HG03159 (cell line): ENCODE measurements at regions not wholly inside any gene's neighbourhood (a gene's known extent, or its start where the extent isn't known, plus 50 kb on each side); places are given as distances from the start of the nearest gene placed in this dataset.

Experiments used
- ATAC-seq: cut with Tn5 transposase; IDR thresholded peaks from one replicate; pipeline ENCODE4 v1.9.1; 2021; ENCODE audit warnings: mild to moderate bottlenecking, moderate library complexity; ENCODE audit not compliant: unreplicated experiment

DNA sequence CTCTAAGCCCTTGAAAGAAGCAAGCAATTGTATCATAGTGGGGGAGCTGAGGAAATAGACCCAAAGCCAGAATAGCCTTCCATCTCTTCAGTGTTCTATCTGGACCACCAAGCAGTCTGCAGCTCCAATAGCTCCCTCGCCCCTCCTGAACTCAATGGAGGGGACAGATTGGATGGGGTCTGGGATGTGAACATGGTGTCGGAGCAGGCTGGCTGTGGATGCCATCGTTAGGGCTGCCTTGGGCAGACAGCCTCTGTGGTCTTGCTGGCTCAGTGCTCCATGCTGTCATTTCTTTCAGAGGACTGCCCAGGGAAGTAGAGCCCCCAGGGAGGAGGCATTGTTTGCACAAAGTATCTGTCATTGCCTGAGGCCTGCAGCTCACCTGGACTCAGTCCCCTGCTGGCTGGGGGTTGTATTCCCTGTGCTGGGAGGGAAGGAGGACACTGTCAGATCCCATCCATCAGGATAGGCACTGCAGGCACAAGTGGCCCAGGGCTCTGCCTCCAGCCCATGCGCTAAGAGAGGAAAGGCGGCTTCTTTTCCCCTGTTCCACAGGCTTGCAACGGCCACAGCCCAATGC is 537.7 kb downstream of the BUD13 start:
- no peak for ATAC-seq

DNA sequence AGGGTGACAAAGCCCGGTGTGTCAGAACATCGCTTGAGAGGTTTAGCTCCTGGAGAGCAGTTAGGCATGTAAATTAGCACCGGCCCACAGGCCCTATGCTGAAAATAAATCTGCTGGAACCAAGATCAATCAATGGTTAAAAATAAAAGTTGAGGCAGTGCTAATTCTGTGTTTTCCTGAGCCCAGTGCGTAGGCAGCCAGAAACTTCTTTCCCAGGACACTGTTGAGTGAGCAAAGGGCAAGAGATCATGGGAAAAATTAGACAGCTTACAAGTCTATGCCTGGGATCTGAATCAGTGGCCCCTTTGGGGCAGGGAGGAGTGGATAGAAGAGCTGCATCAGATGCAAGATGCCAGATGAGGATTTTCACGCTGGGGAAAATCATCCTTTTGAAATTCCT is 539.2 kb downstream of the BUD13 start:
- ATAC-seq: no peak

- ATAC-seq: no peak
Observed at GRCh38 chr11:116232364-116232828, 540.4 kb downstream of the BUD13 start.

GRCh38 chr11:116231543-116231942 is 541.2 kb downstream of the BUD13 start:
- ATAC-seq: no peak

DNA sequence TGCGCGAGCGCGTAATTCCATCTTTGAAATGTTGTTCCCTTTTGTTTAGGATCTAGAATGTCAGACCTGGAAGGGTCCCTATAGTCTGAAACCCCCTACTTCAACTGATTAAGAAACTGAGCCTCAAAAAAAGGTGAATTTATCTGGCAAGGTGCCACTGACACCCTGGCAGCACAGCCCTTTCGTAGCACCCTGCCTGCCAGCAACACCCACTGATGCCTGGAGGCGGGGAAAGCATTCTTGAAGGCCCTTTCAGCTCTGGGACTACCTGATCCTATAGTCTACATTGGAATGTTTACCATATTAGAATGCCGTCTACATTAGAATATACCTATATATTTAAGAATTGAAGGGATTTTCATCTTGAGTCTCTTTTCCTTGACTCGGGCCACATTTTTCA is 542.3 kb downstream of the BUD13 start:
- no peak for ATAC-seq

DNA sequence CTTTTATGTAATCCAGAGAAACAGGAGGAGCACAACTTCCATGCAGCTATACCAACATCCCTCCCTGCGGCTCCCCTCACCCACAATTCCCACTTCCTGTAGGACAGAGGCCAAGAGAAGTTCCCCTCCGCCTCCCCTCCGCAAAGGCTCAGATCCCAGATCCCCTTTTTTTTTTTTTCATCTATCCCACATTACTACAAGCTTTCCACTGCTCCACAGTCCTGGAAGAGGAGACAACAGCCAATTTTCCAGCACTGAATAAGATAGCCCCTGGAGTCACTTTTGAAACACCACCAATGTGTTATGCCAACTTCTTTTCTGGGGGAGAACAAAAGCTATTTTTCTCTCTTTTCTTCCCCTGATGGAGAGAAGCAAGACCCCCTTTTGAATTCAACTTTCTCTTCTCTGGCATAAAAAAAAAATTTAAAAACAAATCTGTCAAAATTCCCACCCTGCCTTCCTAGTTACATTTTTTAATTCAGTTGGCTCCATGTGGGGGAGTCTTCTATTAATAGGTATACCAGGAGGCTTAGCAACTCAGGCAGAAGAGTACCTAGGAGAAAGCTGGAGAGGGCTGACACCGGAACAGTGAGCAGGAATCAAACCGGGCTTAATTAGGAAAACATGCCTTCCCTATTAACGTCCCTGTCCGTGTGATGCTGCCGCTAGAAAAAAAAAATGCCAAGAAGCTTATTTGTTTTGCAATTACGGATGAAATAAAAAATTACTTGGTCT is 543.4 kb downstream of the BUD13 start:
- ATAC-seq: no peak

DNA sequence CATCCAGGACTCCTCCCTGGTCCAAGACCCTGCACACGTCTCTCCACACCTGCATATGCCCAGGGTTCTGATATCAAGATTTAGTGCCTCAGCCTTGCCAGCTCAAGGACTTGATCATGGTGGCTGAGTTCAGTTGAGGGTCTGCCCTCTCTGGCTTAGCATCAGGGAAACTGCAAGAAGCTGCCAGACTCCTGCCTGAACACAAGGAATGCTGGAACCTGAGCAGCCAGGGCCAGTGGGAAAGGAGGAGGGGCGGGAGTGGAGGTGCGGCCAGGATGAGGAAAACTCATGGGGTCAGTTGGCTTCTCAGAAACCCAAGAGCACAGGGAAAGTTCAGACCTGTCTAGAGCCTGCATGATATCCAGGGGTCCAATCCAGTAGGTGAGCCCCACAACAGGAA is 546.1 kb downstream of the BUD13 start:
- ATAC-seq: no peak

DNA sequence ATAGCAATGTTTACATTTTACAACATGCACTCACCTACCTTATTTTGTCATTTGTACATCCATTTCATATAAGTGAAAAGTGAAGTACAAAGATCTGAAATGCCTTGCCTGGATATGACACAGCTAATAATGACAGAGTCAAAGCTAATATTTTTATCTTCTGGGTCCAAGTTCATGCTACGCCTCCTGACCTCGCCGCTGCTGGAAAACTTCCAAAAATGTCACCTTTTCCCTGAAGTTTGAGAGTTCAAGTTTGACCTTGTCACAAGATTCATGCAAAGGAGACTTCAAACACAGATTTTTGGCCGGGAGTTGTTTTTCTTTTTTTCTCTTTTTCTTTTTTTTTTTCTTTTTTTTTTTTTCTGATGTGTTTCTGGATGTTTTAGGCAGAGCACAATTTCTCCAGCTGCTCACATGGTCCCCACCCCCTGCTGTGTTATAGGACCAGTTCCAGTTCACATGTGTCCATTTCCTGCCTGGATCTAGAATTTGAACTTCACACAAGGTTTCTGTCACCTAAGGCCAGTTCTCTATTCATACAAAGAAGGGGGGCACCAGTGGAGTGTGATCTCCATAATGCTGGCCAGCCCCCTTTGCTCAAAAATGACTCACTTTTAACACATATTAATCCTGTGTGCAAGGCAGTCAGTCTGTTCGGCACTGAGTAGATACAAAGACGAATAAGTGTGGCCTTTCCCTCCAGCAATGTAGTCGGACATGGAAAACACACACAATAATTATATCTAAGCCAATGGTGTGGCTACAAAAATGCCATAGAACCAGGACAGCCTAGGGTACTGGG is 546.8 kb downstream of the BUD13 start:
- no peak for ATAC-seq

GRCh38 chr11:116225236-116225635 is 547.6 kb downstream of the BUD13 start:
- no peak for ATAC-seq

DNA sequence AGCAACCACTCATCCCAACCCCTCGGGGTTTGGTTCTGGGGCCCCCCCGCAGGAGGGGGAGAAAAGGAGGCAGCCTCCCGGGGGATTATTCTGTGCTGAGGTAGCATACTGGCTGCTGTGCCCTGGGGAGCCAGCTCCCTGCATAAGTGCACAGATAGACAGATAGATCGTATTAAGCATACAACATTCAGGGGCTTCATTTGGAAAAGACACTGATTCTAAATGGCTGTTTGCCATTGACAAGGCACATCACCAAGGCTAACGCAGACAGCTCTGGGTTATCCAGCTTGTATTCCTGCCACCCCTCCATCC is 547.9 kb downstream of the BUD13 start:
- ATAC-seq: no peak

DNA sequence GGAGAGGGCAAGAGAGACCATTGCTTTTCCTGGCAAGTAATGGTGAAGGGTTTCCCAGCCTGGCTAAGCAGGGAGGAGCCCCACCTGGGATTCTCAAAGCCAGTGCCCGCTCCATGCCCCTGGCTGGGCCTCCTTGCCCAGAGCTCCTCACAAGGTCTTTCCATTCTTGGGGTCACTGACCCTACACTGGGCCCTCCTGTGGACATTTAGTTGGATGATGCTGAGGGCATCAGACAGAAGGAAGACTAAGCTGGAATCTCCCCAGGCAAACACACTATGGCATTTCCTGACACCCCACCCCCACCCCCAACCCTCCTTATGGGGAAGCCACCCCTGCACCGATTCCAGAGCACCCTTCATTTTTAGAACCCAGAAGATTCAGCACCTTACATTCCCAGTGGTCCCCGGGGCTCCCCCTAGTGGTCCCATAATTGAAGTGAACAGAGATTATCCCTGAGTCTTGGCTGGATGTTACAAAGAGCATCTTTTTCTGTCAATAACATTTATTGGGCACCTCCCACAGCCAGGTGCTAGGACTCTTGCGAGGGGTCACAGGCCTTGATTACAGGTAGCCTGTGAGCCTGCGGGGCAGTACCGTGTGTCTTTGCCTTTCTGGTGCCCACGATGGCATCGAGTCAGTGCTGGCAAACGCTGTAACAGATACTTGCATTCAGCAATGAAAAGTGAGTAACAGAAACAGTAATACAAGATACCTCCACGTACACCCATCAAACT is 548.5 kb downstream of the BUD13 start:
- peak; percentile 52 for ATAC-seq

DNA sequence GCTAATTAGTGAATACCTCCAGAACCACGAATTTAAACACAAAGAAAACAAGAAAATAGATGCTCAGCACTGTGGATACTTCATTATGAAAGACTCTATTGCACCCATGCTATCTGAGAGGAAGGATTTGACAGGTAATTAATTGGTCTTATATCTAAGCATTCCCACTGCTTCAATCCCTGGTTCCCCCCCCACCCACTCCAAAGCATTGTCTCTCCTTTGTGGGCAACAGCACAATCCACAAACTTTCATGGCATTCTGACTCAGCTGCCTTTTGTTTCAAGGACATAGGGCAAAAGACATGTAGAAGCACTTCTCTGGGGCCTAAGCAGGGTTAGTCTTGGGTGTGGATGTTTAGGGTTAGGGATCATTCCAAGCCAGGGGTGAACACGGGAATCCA is 551.4 kb downstream of the BUD13 start:
- ATAC-seq: no peak

DNA sequence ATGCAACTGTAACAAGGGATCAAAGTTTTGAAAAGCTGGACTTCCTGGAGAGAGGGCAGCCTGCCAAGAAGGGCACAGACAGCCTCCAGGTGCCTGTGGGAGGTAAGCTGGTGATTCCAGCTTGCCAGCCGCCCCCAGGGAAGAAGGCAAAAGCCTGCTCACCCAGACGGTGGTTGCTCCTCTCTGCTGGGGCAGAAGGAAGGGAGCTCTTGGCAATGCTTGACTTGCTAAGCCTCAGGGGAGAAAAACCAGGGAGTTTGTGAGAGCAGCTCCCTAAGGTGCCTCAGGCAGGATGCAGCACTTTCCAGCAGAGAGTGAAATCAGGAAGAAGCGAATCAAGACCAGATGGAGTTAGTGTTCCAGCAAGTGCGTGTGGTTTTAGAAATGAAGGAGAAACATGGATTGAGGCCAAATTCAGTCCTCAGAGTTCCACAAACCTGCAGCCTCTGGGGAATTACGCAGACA is 553.6 kb downstream of the BUD13 start:
- ATAC-seq: no peak

DNA sequence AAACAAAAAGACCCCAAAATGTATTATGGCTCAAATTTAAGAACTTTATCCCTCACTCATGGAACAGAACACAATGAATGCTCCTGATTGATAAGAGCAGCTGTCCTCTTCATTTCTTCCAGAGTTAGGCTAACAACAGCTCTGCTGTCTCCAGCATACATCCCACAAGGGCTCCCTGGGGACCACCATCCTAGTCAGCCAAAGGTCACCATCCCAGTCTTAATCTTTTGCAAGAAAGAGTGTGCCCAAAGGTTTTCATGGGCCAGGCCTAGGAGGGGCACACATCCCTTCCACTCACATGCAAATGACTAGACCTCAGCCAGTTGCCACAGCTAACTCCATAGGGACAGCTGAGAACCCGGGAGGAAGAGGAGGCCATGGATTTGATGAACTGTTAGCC is 555.3 kb downstream of the BUD13 start:
- ATAC-seq: no peak

GRCh38 chr11:116217006-116217405 is 555.8 kb downstream of the BUD13 start:
- ATAC-seq: no peak

DNA sequence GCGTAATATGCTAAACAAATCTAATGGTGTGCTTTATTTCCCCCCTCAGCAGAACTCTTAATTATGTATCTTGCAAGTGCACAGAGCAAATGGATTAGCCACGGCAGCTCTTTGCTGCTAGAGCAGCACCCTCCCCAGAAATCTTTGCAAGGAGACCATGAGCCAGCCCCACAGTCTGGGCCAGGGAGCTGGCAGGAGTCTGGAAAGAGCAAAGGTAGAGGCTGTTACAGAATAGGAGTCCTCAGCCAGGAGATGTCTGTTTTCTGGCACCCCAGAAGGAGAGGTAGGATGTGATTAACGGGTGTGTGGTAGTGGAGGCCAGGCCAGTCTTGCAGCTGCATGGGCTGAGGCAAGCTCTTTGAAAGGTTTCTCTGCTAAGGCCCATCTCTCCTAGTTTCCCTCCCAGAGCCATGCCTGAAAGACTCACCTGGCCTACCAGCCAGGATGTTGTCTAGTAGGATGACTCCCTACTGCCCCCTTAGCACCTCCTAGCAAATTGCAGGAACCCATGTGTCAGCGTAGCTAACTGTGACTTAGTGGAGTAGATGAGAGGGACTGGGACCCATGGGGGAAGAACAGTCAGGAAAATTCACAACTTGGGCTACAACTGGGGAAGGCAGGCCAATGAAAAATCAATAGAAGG is 557.2 kb downstream of the BUD13 start:
- ATAC-seq: no peak

DNA sequence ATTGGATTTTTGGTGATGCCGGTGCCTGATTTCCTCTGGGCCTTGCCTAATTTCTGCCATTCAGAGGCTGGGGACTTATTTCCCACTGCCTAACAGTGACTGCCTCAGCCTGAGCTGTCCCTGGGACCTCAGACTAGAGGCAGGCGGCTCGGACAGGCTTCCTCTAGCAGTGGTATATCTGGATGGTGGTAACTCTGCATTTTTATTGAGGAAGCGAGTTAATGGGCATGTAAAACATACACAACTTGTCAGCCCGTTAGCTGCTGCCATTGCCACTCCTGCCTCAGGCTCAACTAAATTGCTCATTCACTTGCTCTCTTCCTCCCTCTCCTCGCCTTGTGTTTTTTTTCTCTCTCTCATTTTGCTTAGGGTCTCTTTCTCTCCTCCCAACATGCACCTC is 561.6 kb downstream of the BUD13 start:
- ATAC-seq: no peak

DNA sequence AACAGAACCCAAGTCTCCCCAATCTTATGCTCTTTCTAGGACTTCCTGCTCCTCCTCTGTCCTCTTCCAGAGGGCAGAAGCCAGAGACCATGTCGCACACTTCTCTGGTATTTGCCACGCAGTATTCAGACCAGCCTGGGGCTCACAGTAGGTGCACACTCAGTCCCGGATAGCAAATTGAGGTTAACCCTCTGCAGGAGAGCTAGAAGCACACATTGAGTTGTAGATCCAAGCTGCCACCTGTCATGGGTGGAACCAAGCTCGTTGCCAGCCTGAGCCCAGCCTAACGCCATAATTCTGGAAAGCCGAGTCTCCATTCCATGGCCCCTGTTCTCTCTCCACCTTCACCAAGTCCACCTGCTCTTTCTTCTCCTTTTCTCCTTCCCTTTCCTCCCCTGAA is 562.1 kb downstream of the BUD13 start:
- no peak for ATAC-seq

- ATAC-seq: no peak
Observed at GRCh38 chr11:116209255-116209654, 563.5 kb downstream of the BUD13 start.

DNA sequence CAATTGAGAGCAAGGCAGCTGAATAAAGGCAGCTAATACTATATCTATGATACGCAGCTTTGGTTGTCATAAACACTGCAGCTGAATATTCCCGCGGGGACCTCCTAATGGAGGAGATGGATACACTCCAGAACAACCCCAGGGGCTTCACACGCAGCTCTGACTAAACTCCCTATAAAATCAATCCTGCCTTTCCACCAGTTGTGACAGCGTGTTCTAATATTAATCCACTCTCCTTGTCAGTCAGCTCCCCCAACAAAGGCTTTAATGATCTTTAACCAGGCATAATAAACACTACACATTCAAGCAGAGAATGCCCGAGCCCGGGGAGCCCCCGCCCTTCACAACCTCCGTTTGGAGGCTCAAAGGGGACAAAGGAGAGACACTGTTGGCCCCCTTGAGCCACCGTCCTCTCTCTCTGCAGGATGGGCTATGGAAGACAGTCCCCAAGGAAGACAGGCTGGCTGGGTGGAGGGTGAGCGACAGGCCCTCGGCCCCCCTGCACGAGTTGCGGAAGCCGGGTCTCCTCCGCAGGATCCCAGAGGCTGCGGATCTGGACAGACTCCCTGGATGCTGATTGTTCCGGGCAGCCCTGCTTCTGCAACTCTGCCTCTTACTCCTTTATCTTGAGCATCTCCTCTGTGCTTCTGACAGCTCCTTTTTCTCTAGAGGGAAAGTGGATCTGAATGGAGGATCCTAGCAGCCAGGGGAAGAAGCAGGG is 565.2 kb downstream of the BUD13 start:
- no peak for ATAC-seq
